ENCODE measurements at regions not wholly inside any gene's neighbourhood (a gene's known extent, or its start where the extent isn't known, plus 50 kb on each side); places are given as distances from the start of the nearest gene placed in this dataset.

GRCh38 chr6:40701352-40702007 is 114.3 kb upstream of the LRFN2 start:
- no peak overlapping the region for H3K4me3 ChIP-seq (ENCODE audit: low read length)
- TF ChIP-seq CTCF (conservative IDR thresholded peaks at IDR 0.05; ENCODE audit: low read length): no peak

GRCh38 chr6:40700006-40700580 is 112.9 kb upstream of the LRFN2 start:
- no peak for TF ChIP-seq CTCF (conservative IDR thresholded peaks at IDR 0.05; ENCODE audit: low read length)
- no peak for DNase-seq (ENCODE audit: low read depth)
- H3K4me3 ChIP-seq (ENCODE audit: low read length): no peak overlapping the region

More at GRCh38 chr6:40701352-40702007, 114.3 kb upstream of the LRFN2 start:
- DNase-seq (ENCODE audit: low read depth): no peak

- DNase-seq (ENCODE audit: low read depth): no peak
- TF ChIP-seq CTCF (conservative IDR thresholded peaks at IDR 0.05; ENCODE audit: low read length): no peak
Observed at GRCh38 chr6:40695750-40696415, 108.7 kb upstream of the LRFN2 start.

GRCh38 chr6:40695114-40695513 is 108.0 kb upstream of the LRFN2 start:
- TF ChIP-seq CTCF (conservative IDR thresholded peaks at IDR 0.05; ENCODE audit: low read length): no peak
- DNase-seq (ENCODE audit: low read depth): no peak
- H3K4me3 ChIP-seq (ENCODE audit: low read length): no peak overlapping the region

More at GRCh38 chr6:40695750-40696415, 108.7 kb upstream of the LRFN2 start:
- no peak overlapping the region for H3K4me3 ChIP-seq (ENCODE audit: low read length)

GRCh38 chr6:40693768-40694167 is 106.6 kb upstream of the LRFN2 start:
- no peak overlapping the region for H3K4me3 ChIP-seq (ENCODE audit: low read length)
- no peak for TF ChIP-seq CTCF (conservative IDR thresholded peaks at IDR 0.05; ENCODE audit: low read length)
- DNase-seq (ENCODE audit: low read depth): no peak

GRCh38 chr6:40692337-40692736 is 105.2 kb upstream of the LRFN2 start:
- DNase-seq (ENCODE audit: low read depth): no peak
- no peak overlapping the region for H3K4me3 ChIP-seq (ENCODE audit: low read length)
- TF ChIP-seq CTCF (conservative IDR thresholded peaks at IDR 0.05; ENCODE audit: low read length): no peak

- no peak for TF ChIP-seq CTCF (conservative IDR thresholded peaks at IDR 0.05; ENCODE audit: low read length)
- DNase-seq (ENCODE audit: low read depth): no peak
- H3K4me3 ChIP-seq (ENCODE audit: low read length): no peak overlapping the region
Observed at GRCh38 chr6:40689185-40689584, 102.0 kb upstream of the LRFN2 start.
